ENCODE measurements at regions not wholly inside any gene's neighbourhood (a gene's known extent, or its start where the extent isn't known, plus 50 kb on each side); places are given as distances from the start of the nearest gene placed in this dataset.
"Not testable (repeated sequence)": the region's sequence is repeated elsewhere in the genome, so short reads cannot be mapped to it uniquely, and the experiment has no call there.

DNA sequence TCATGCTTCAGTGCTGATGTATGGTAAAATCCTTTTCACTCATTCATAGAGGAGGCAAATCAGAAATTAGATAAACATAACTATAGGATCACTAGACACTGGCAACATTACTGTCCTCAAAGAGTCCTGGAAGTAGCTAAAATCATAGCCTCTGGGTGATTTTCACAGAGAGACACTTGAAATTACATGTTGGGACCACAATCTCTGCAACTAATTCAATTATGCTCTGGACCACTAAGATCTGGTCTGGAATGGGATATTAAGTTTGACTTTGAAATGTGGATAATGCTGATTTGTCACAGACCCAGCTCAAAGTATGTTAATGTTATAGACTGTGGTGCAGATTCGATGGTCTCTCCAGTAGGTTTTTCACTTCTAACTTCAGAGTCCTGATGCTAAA is 214.6 kb upstream of the CCNH start:
- DNase-seq (ENCODE audit: low spot score), result no peak

DNA sequence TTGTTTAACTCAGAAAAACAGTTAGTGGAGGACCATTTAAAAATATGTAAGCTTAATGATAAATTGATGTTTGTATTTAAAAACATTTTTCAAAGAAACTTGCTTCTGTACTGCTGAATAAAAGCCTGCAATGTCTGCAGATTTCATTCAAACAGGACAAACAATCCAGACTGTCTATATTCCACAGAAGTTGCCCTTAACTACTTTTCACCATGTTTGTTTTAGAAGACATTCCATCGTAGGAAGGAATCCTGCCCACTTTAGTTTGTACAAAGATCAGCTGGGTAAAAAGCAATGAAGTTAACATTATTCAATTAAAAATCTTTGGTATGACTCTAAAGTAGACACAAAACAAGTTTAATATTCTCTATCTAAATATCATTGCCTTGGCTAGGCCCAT is 195.7 kb upstream of the CCNH start:
- DNase-seq (ENCODE audit: low spot score), result no peak

DNA sequence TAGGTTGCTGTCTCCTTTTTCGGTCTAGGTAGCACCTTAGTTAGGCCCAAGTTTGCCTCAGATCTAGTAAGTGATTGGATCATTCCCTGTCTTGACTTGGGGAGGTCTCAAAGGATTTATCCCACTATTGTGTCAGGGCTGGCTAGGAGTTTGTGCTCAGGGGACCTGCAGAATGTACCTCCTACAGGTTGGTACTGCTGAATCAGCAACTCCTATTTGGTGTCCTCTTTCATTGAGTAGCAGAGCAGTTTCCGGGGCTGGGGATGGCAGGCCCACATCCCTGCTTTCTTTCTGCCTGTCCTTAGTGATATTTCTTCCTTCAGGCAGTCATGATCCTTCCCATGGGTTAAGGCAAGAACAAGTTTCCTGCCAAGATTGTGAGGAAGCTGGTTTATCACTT is 192.9 kb upstream of the CCNH start:
- DNase-seq (ENCODE audit: low spot score), result no peak

DNA sequence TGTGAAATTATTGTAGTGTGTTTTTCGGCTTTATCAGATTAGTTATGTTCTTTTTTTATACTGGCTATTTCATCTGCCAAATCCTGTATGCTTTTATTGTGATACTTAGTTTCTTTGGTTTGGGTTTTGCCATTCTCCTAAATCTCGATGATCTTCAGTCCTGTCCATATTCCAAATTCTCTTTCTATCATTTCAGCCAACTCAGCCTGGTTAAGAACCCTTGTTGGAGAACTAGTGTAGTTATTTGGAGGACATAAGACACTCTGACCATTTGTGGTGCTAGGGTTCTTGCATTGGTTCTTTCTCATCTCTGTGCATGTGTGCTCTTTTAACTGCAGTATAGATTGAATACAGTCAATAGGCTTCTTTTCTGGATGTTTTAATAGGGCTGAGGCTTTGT is 187.0 kb upstream of the CCNH start:
- DNase-seq (ENCODE audit: low spot score), result no peak

DNA sequence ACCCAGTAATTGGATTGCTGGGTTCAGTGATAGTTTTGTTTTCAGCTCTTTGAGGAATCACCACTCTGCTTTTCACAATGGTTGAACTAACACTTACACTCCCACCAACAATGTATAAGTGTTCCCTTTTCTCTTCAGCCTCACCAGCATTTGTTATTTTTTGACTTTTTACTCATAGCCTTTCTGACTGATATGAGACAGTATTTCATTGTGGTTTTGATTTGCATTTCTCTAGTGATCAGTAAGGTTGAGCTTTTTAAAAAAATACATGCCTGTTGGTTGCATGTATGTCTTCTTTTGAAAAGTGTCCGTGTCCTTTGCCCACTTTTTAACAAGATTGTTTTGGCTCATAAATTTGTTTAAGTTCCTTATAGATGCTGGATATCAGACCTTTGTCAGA is 185.7 kb upstream of the CCNH start:
- DNase-seq (ENCODE audit: low spot score), result no peak

DNA sequence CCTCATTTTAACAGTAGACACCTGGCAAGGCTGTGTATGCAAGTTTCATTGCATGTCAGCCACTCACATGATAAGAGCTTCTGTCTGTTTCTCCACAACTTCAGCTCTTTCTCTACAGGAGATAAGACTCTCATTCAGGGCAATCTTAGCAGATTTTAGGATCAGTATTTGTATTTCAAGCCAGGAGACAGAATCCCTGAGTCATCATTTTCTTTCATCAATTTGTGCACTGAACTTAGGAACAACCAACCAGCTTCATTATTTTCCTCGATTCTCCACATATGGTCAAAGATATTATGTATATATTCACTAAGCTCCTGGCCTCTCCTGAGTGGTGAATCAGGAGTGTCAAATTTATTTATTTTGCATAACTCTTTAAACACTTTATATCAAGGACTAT is 181.8 kb upstream of the CCNH start:
- DNase-seq (ENCODE audit: low spot score), result no peak

DNA sequence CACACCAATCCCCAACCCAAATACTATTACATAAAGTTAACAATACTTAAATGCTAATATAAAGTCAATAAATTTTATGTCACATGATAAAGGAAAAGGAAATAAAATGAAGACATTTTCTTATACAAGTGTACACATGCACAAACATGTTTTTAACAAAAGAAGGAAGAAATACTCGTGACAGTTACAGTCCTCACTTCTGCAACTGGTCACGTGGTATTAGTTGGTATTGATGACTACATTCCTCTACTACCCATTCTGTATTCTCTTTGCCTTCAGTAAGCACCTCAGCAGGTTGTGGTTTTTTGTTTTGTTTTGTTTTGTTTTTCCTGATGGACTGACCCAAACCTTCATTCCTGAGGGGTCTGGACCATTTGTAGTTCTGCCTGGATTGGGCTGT is 176.9 kb upstream of the CCNH start:
- DNase-seq (ENCODE audit: low spot score), result no peak

DNA sequence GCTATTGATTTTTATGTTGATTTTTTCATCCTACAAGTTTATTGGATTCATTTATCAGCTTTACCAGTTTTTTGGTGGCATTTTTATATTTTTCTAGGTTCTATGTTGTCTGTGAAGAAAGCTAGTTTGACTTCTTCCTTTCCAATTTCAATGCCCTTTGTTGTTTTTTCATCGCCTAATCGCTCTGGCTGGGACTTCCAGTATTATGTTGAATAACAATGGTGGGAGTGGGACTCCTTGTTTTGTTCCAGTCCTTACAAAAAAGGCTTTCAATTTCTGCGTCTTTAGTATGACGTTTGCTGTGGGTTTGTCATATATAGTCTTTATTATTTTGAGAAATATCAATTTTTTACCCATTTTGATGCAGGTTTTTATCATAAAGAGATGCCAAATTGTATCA is 175.6 kb upstream of the CCNH start:
- DNase-seq (ENCODE audit: low spot score), result no peak

DNA sequence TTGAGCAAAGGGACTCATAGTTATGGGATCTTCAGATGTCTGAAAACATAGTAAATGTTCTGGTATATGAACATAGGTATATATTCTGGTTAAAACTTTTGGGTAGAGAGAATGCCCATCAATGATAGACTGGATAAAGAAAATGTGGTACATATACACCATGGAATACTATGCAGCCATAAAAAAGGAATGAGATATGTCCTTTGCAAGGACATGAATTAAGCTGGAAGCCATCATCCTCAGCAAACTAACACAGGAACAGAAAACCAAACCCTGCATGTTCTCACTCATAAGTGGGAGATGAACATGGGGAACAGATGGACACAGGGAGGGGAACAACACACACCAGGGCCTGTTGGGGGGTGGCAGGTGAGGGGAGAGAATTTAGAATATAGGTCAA is 171.0 kb upstream of the CCNH start:
- DNase-seq (ENCODE audit: low spot score), result not testable (repeated sequence)

DNA sequence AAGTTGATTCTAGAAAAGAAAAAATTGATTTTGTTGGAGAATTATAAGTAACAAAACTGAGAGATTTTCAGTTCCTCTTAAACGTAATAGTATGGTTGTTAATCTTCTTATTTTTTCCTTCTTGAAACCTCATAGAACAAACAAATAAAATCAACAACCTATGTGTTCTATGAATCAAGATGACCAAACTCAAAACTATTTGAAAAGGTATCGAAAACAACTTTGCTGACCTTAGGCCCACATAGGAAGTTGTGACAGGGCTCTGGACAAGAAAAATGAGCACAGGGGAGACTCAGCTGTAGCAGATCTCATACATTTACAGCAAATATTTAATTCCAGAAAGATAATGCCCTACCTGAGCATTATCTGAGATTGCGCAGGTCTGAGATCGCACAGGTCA is 169.4 kb upstream of the CCNH start:
- DNase-seq (ENCODE audit: low spot score), result no peak

DNA sequence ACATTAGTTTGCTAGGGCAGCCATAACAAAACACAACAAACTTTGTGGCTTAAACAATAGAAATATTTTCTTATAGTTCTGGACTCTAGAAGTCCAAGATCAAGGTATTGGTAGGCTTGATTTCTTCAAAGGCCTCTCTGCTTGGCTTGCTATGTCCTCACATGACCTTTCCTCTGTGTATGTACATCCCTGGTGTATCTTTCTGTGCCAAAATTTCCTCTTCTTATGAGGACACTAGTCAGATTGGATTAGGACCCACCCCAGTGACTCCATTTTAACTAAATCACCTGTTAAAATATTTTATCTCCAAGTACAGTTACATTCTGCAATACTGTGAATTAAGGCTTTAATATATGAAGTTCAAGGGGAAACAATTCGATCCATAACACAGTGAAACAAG is 168.9 kb upstream of the CCNH start:
- no peak for DNase-seq (ENCODE audit: low spot score)

DNA sequence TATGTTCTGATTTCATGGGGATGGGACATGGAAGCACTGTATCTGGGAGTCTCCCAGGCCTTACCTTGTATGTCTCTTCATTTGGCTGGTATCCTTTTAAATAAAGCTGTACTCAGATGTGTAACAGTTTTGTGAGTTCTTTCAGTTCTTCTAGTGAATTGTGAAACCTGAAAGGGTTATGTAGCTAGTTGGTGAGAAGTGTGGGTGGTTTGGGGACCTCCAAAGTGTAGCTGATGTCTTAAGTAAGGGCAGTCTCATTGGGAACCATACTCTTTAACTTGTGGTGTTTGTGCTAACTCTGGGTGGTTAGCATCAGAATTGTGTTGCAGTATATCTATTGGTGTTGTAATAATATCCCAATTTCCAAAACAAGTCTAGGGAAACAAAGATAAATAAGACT is 166.9 kb upstream of the CCNH start:
- DNase-seq (ENCODE audit: low spot score), result no peak

DNA sequence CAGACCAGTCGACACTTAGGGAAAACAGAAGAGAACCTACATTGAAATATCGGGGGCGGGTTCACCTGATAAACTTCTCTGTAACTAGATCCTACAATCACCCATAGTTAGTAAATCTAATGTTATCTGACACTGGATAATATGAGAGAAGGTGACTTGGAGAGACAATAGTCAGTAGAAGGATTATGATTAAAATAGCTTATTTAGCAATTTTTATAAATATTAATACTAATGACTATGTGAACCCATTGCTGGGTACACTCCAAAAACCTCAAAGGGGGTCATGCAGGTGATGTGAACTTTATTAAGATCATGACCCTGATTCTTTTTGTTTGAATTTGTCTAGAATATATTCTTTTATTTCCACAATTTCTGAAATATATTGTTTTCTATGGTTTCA is 164.1 kb upstream of the CCNH start:
- DNase-seq (ENCODE audit: low spot score), result no peak

DNA sequence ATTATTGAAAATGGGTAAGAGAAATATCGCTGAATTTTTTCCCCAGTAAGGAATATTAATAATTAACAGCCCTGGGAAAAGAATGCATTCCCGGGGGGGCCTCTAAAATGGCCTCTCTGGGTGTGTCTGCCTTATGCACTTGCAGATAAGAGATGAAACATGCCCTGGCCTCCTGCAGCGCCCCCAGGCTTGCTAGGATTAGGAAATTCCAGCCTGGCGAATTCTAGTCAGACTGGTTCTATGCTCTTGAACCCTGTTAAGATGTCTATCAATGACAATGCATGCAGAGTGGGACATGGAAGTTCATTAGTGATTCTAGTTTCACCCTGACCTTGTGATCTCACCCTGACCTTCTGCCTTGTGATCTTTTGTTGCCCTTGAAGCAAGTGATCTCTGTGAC is 163.6 kb upstream of the CCNH start:
- not testable (repeated sequence) for DNase-seq (ENCODE audit: low spot score)

DNA sequence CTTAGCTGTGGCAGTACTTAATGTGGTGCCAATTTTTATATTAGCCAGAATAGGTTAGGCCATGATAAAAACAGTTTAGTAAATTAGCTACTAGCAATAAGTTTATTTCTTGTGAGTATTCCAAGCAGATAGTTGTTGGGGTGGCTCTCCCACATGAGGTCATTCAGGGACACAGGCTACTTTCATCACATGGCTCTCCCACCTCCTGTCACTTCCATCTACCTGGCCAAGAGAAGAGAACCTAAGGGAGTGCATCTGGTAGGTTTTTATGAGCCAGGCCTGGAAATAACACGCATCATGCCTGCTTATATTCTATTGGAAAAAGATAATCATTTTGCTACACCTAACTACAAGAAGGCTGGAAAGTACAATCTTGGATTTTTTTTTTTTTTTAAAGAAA is 161.4 kb upstream of the CCNH start:
- DNase-seq (ENCODE audit: low spot score), result no peak

DNA sequence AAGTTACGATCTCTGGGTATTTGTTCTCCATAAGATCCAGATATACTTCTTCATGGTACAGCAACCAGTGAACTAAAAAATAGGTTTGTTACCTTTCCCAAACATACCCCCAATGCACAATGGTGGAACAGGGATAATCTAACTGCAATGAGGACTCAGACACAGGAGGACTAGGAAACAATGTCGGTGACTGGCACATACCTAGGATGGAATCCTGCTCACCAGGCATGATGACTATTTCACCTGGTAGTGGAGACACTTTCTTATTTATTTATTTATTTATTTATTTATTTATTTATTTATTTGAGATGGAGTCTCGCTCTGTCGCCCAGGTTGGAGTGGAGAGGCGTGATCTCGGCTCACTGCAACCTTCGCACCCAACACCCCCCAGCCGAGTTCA is 159.9 kb upstream of the CCNH start:
- no peak for DNase-seq (ENCODE audit: low spot score)

DNA sequence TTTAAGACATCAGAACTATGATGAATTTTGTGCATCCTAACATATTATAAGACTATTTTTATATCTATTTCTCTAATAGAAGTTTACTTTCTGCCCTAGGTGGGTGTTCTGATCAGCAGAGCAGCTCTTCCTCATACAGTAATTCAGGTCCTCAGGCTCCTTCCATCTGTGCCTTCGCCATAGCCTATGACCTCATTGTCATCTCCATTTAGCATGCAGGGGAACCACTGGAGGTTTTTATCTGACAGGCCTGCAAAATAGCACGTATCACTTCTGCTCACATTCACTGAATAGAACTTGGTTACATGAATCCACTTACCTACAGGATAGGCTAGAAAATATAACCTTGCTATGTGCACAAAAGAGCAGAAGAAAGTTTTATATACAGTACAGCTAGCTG is 159.4 kb upstream of the CCNH start:
- DNase-seq (ENCODE audit: low spot score), result no peak

DNA sequence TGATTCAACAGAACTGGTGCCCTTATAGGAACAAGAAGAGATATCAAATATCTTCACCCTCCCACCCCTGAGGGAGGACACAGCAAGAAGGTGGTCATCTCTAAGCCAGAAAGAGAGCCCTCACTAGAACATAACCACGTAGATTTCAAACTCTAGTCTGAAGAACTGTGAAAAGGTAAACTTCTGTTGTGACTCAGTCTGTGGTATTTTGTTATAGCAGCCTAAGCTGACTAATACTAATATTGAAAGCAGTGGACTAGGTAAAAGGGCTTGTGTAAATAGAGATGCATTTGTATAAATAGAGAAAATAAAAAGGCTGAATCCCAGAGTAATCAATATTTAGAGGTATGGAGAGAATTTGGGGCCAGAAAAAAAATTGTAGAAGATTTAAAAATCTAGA is 157.6 kb upstream of the CCNH start:
- DNase-seq (ENCODE audit: low spot score), result no peak

DNA sequence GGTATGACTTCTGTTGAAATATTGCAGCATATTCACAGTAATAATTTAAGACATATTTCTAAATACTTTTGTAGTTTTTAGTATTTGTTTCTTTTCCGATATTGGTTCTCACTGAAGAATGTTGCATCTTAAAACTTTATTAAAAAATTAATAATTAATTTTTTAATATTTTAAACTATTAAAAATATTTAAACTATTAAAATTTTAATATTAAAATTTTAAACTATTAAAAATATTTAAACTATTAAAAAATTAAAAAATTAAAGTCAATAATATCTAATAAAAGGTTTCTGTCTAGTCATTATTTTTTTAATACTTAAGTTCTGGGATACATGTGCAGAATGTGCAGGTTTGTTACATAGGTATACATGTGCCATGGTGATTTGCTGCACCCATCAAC is 149.3 kb upstream of the CCNH start:
- DNase-seq (ENCODE audit: low spot score), result no peak

DNA sequence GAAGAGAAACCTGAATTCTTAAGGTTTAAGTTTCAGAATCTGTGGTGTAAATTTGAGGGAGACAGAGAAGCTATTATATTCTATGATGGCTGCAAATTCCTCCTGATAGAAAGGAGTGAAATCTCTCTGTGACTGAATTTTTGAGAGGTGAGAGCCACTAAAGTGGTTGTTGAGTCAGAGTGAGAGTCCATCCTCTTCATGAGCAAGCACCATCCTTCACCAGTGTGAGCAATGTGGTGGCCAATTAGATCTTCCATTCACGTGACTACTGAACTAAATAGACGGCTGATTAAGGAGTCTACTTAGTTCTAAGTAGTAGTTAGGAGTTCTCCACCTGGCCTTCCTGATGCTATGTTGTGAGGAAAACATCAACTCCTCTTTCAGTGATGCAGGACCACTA is 147.8 kb upstream of the CCNH start:
- DNase-seq (ENCODE audit: low spot score), result no peak

DNA sequence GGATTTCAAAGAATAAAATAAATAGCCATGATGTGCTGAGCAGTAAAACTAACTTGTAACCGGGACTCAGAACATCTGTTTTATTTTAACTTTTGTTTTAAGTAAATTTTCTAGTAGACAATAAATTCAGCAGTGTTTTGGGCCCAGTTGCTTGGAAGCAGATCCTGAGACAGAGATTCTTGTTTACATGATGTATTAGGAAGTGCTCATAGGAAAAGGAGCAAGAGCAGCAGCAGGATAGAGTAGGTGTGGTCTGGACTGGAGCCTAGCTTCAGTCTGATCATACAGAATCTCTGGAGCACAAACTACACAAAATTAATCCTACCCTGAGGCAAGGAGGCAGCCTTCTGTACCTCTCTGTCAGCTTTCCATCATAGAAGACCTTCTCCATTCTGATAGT is 139.2 kb upstream of the CCNH start:
- DNase-seq (ENCODE audit: low spot score), result no peak

DNA sequence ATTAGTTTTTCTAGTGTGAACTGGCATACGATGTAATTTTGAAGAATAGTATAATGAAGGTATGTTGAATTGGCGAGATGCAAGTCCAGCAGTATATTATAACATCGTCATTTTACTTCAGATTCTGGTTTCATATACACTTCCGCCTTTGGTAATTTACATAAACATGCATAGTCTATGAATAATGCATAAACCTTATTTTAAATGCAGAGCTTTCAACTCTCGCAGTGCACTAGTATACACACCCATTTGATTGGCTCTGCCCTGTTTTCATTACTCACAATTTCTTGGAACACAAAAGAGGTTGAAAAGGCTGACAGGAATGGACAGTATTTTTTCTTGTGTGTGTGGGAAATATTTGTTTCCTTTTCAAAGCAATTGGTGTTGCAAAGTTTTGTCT is 128.9 kb upstream of the CCNH start:
- no peak for DNase-seq (ENCODE audit: low spot score)

DNA sequence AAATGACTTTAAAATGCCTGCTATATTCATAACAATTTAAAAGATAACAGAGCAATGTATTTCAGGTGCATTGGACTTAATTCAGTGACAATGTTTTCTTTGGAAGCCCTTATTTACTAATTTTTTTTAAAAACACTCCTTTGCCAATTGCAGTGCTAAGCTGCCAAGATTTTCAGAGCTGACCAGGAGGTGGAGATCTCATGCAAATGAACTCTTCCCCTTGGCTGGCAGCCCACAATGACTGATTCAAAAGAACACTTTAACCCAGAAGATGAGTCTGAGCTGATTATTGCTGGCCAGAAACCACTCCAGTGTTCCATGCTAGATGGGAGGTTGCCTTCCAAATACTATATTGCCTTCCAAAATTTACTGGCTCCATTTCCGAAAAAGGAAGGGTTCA is 128.3 kb upstream of the CCNH start:
- no peak for DNase-seq (ENCODE audit: low spot score)

DNA sequence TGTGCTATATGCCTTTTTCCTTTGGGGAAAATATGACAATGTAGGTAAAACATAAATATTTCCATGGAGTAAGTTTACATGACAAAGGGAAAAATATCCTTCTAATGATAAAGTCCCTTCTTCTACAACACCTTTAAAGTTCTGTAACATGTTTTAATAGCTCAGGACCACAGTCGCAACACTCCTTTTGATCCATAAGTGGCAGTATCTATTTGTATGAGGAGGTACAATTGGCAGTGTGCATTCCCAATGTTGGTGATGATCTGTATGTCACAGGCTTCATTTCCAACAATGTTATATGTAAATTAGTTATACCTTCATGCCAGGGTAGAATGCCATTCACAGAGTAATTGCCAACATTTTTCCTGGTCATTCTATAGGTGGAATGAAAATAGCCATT is 127.1 kb upstream of the CCNH start:
- DNase-seq (ENCODE audit: low spot score), result no peak

DNA sequence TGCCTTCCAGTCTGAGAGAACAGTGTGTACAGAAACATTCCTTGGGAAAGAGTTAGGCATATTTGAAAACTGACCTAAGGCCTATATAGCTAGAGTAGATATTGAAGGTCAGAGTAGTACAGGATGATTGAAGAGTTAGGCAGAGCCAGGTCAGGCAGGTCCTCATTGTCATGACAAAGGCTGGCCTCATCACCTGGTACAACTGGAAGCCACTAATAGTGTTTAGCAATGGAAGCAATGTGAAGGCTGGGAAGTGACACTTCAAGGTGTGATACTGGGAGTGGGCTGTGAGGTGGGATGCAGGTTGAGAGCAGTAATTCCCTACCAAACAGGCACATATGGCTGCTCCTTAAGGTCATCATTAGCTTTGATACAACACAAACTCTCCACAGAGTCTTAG is 123.6 kb upstream of the CCNH start:
- no peak for DNase-seq (ENCODE audit: low spot score)

DNA sequence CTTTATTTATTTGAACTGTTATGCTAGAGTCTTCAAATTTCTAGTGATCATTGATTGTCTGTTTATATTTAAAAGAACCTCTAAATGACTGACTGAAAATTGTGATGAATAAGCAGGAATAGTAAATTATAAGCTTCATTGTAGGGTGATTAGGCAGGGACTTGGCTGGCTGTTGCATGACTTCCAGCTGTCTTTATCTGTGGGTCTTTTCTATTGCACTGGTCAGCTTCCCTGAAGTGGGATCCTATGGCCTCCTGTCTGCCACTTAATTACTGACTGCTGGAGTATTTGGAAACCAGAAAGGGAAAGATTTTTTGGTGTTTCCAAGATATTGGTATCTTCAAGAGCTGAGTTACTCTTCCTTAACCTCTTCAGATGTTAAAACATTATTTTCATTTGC is 123.0 kb upstream of the CCNH start:
- no peak for DNase-seq (ENCODE audit: low spot score)

Data from CD4-positive, alpha-beta T cell treated with Interleukin-15 for 4 hours (primary cell).